Nephron progenitor cell (in vitro differentiated cells): ENCODE measurements at regions not wholly inside any gene's neighbourhood (a gene's known extent, or its start where the extent isn't known, plus 50 kb on each side); places are given as distances from the start of the nearest gene placed in this dataset.
"Not testable (repeated sequence)": the region's sequence is repeated elsewhere in the genome, so short reads cannot be mapped to it uniquely, and the experiment has no call there.

Experiments
- DNase-seq: peaks from one replicate; pipeline ENCODE4 v3.0.0; 2021
- H3K27ac Mint-ChIP-seq: 2 replicates; pipeline ENCODE4 v1.8.0; 2021; ENCODE audit warnings: mild to moderate bottlenecking, moderate library complexity, mixed read lengths
- H3K27me3 Mint-ChIP-seq: 2 replicates; pipeline ENCODE4 v1.8.0; 2021; ENCODE audit warnings: mild to moderate bottlenecking, low read depth, mixed read lengths; ENCODE audit not compliant: poor library complexity
- H3K36me3 Mint-ChIP-seq: 2 replicates; pipeline ENCODE4 v1.8.0; 2021; ENCODE audit warnings: low read depth, mixed read lengths
- H3K4me1 Mint-ChIP-seq: 2 replicates; pipeline ENCODE4 v1.8.0; 2021; ENCODE audit warnings: mixed read lengths
- H3K4me3 Mint-ChIP-seq: 2 replicates; pipeline ENCODE4 v1.8.0; 2021; ENCODE audit warnings: mild to moderate bottlenecking, moderate library complexity, mixed read lengths
- H3K9me3 Mint-ChIP-seq: 2 replicates; pipeline ENCODE4 v1.8.0; 2021; ENCODE audit warnings: mild to moderate bottlenecking, moderate library complexity, mixed read lengths
- TF ChIP-seq, protein P1 (sequence below): fragments of 200-600 bp; sonication (generic); IDR thresholded peaks from 2 replicates; pipeline ENCODE4 v1.5.0; 2021; ENCODE audit warnings: antibody characterized with exemption

- Mint-ChIP-seq H3K4me3 (no peak overlapping the region), H3K27me3 (peaks cover 15% of the 10 kb centered on the region), H3K9me3 (peaks cover 18% of the 10 kb centered on the region), H3K27ac (peak overlapping the region; percentile 5), H3K4me1 (no peaks in the 10 kb centered on the region), H3K36me3 (peaks cover 9% of the 10 kb centered on the region)
- TF ChIP-seq, protein P1, sequence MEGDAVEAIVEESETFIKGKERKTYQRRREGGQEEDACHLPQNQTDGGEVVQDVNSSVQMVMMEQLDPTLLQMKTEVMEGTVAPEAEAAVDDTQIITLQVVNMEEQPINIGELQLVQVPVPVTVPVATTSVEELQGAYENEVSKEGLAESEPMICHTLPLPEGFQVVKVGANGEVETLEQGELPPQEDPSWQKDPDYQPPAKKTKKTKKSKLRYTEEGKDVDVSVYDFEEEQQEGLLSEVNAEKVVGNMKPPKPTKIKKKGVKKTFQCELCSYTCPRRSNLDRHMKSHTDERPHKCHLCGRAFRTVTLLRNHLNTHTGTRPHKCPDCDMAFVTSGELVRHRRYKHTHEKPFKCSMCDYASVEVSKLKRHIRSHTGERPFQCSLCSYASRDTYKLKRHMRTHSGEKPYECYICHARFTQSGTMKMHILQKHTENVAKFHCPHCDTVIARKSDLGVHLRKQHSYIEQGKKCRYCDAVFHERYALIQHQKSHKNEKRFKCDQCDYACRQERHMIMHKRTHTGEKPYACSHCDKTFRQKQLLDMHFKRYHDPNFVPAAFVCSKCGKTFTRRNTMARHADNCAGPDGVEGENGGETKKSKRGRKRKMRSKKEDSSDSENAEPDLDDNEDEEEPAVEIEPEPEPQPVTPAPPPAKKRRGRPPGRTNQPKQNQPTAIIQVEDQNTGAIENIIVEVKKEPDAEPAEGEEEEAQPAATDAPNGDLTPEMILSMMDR = no peak
- no peak for DNase-seq
Measured at GRCh38 chrX:1877780-1878179, 262.9 kb downstream of the ASMT start.

- not testable (repeated sequence) for H3K27ac Mint-ChIP-seq, H3K4me3 Mint-ChIP-seq, DNase-seq, H3K4me1 Mint-ChIP-seq
- Mint-ChIP-seq H3K36me3 (peaks cover 23% of the 10 kb centered on the region), H3K27me3 (peaks cover 11% of the 10 kb centered on the region), H3K9me3 (peaks cover 42% of the 10 kb centered on the region)
Measured at GRCh38 chrX:1880884-1881817, 266.3 kb downstream of the ASMT start.

- Mint-ChIP-seq H3K36me3 (peaks cover 17% of the 10 kb centered on the region), H3K4me3 (no peak overlapping the region), H3K9me3 (peaks cover 49% of the 10 kb centered on the region), H3K27me3 (peaks cover 5% of the 10 kb centered on the region), H3K27ac (peak overlapping the region; percentile 65), H3K4me1 (peaks cover 5% of the 10 kb centered on the region)
- DNase-seq = no peak
- TF ChIP-seq, protein P1 = no peak
Measured at GRCh38 chrX:1883772-1884171, 268.9 kb downstream of the ASMT start.

DNA sequence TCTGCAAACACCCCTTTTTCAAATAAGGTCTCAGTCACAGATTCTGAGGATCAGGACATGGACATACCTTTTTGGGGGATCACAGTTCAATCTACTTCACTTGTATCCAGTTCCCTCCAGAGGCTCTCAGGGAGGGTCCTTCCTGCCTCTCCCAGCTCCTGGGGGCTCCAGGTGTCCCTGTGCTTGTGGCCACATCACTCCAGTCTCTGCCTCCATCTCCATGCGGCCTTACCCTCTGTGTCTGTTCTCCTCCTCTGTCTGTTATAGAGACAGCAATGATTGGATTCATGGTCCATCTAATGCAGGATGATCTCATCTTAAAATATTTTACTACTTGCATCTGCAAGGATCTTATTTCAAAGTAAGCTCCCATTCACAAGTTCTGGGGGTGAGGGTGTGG is 269.6 kb downstream of the ASMT start:
- peaks cover 50% of the 10 kb centered on the region for H3K9me3 Mint-ChIP-seq
- no peak overlapping the region for H3K4me3 Mint-ChIP-seq
- H3K36me3 Mint-ChIP-seq = peaks cover 14% of the 10 kb centered on the region
- peak overlapping the region; percentile 55 for H3K27ac Mint-ChIP-seq
- DNase-seq = no peak
- H3K4me1 Mint-ChIP-seq = peaks cover 5% of the 10 kb centered on the region
- TF ChIP-seq, protein P1 = no peak
- H3K27me3 Mint-ChIP-seq = peaks cover 4% of the 10 kb centered on the region

- Mint-ChIP-seq H3K27ac (peak overlapping the region; percentile 9), H3K36me3 (peaks cover 14% of the 10 kb centered on the region), H3K27me3 (no peaks in the 10 kb centered on the region), H3K4me3 (no peak overlapping the region), H3K4me1 (peaks cover 5% of the 10 kb centered on the region), H3K9me3 (peaks cover 46% of the 10 kb centered on the region)
- no peak for DNase-seq
- TF ChIP-seq, protein P1 = no peak
Measured at GRCh38 chrX:1885116-1885515, 270.3 kb downstream of the ASMT start.

GRCh38 chrX:1888305-1888704 is 273.4 kb downstream of the ASMT start:
- H3K9me3 Mint-ChIP-seq = peaks cover 44% of the 10 kb centered on the region
- not testable (repeated sequence) for H3K27me3 Mint-ChIP-seq, DNase-seq, H3K27ac Mint-ChIP-seq, H3K4me3 Mint-ChIP-seq, H3K4me1 Mint-ChIP-seq
- peaks cover 14% of the 10 kb centered on the region for H3K36me3 Mint-ChIP-seq

DNA sequence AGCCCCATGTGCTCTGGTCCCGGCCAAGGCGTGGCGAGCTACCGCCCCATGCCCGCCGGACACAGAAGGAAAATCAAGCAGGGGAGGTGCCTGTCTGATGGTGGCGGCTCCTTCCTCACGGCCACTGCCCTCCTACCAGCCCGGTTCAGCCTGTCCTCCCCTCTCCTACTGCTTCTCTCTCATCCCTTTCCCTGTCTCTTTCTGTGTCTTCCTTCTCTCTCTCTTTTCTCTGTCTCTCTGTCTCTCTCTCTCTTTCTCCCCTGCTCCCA is 279.1 kb downstream of the ASMT start:
- TF ChIP-seq, protein P1 = no peak
- Mint-ChIP-seq H3K36me3 (no peaks in the 10 kb centered on the region), H3K27ac (no peak overlapping the region), H3K4me1 (no peaks in the 10 kb centered on the region), H3K27me3 (no peaks in the 10 kb centered on the region), H3K4me3 (no peak overlapping the region), H3K9me3 (peaks cover 10% of the 10 kb centered on the region)
- DNase-seq = no peak
